ENCODE measurements at regions not wholly inside any gene's neighbourhood (a gene's known extent, or its start where the extent isn't known, plus 50 kb on each side); places are given as distances from the start of the nearest gene placed in this dataset.

GRCh38 chr9:95785209-95785608 lies 90.3 kb upstream of the ERCC6L2 start:
- no peak for TF ChIP-seq POLR2A (IDR thresholded peaks at IDR 0.05; ENCODE audit: borderline replicate concordance, extremely low read depth, insufficient read depth, insufficient read length)
- no peak for TF ChIP-seq FOSL1 (IDR thresholded peaks at IDR 0.05; ENCODE audit: low read depth)
- TF ChIP-seq EZH2 (IDR thresholded peaks at IDR 0.05) = no peak
- TF ChIP-seq EZH2phosphoT487 (IDR thresholded peaks at IDR 0.05; ENCODE audit: borderline replicate concordance) = no peak
- no peak for TF ChIP-seq SP1 (IDR thresholded peaks at IDR 0.05; ENCODE audit: low read depth)
- TF ChIP-seq YY1 (IDR thresholded peaks at IDR 0.05; ENCODE audit: extremely low read depth, insufficient replicate concordance, low read depth, low read length) = no peak
- TF ChIP-seq SIN3A (IDR thresholded peaks at IDR 0.05; ENCODE audit: low read depth) = no peak
- no peak for TF ChIP-seq ATF3 (IDR thresholded peaks at IDR 0.05)
- no peak for TF ChIP-seq RAD21 (IDR thresholded peaks at IDR 0.05; ENCODE audit: low read depth)
- TF ChIP-seq JUND (IDR thresholded peaks at IDR 0.05) = no peak
- TF ChIP-seq EGR1 (IDR thresholded peaks at IDR 0.05; ENCODE audit: low read depth) = no peak
- no peak for TF ChIP-seq REST (IDR thresholded peaks at IDR 0.05; ENCODE audit: low read depth)
- no peak for TF ChIP-seq ZNF274 (IDR thresholded peaks at IDR 0.05; ENCODE audit: low read depth, low read length)
- no peak for TF ChIP-seq SRF (IDR thresholded peaks at IDR 0.05; ENCODE audit: low read depth)
- TF ChIP-seq MAX (IDR thresholded peaks at IDR 0.05) = no peak
- no peak for TF ChIP-seq CEBPB (IDR thresholded peaks at IDR 0.05; ENCODE audit: low read depth)
- no peak for TF ChIP-seq CBX3 (IDR thresholded peaks at IDR 0.05; ENCODE audit: low read depth)
- TF ChIP-seq CTCF (IDR thresholded peaks at IDR 0.05 in 2 of 3, conservative IDR thresholded peaks at IDR 0.05 in 1 of 3; ENCODE audit: borderline replicate concordance in 1 of 3, insufficient read depth in 1 of 3, low read depth in 2 of 3, low read length in 2 of 3) = no peak
- no peak for TF ChIP-seq ELF1 (IDR thresholded peaks at IDR 0.05; ENCODE audit: borderline replicate concordance, low read depth)
- TF ChIP-seq ZFX (IDR thresholded peaks at IDR 0.05) = no peak
- Histone ChIP-seq H3K4me3 (replicated peaks in 1 of 2; ENCODE audit: low read depth in 1 of 2, low read length in 2 of 2) (no peak overlapping the region), H3K4me2 (ENCODE audit: low read length) (no peak overlapping the region), H3K9ac (ENCODE audit: low read length) (no peak overlapping the region), H3K27ac (ENCODE audit: low read depth, low read length) (no peak overlapping the region), H3K9me2 (ENCODE audit: insufficient read depth) (no peaks in the 10 kb centered on the region), H2AFZ (ENCODE audit: low read depth, low read length, poor library complexity, severe bottlenecking) (no peak overlapping the region), H4K20me1 (ENCODE audit: insufficient read depth) (no peaks in the 10 kb centered on the region), H3K79me2 (ENCODE audit: insufficient read depth, low read length) (no peaks in the 10 kb centered on the region), H3K36me3 (ENCODE audit: control insufficient read depth in 1 of 2, insufficient read depth in 2 of 2, low read length in 2 of 2) (no peaks in the 10 kb centered on the region), H3K27me3 (ENCODE audit: insufficient read depth, low read length) (no peaks in the 10 kb centered on the region), H3K9me3 (ENCODE audit: control insufficient read depth in 1 of 2, insufficient read depth in 1 of 2, low read depth in 1 of 2, low read length in 2 of 2) (no peaks in the 10 kb centered on the region), H3K4me1 (ENCODE audit: control insufficient read depth in 1 of 2, insufficient read depth in 2 of 2, low read length in 2 of 2) (no peaks in the 10 kb centered on the region)
- CTCF ChIA-PET = no interaction called here
- POLR2A ChIA-PET = no interaction called here
- BruUV-seq (replicated peaks) = no TSS peak
- DNase-seq (ENCODE audit: low read depth, low spot score) (no peak), ATAC-seq (no peak)
- intact Hi-C loops (cut with micrococcal nuclease) = no loop called here
- RAD21 ChIA-PET (ENCODE audit: low non-redundant PET in 1 of 2, low total read pairs in 2 of 2, uncharacterized antibody in 2 of 2, unreplicated experiment in 2 of 2) = no interaction called here
